ENCODE measurements at regions not wholly inside any gene's neighbourhood (a gene's known extent, or its start where the extent isn't known, plus 50 kb on each side); places are given as distances from the start of the nearest gene placed in this dataset.

DNA sequence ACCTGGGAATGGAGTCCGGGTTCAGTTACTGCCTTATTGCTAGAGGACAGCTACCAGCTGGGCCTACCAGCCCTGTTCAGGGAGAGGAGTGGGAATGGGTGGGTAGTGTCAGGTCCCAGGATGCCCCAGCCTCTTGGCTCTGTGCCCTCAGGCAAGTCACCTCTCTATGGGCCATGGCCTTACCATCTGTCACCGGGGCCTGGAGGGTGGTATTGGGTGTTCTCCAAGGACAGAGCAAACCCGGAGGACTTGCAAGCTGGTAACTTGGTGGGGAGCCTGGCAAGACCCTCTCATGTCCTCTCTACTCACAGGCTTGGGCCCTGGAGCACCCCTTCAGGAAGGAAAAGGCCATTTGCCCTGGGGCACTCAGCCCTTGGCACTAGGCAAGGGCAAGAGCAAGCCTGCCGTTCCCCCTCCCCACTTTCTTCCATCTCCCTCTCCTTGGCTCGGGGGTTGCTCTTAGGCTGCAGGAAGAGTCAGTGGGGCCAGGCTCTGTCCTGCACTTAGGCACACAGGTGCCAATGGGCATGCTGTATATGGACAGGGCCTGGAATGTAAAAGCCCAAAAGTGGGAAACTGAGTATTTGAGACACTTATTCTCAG is 170.0 kb upstream of the ZNF267 start:
- Mint-ChIP-seq H3K4me3 (no peak overlapping the region), H3K27me3 (no peaks in the 10 kb centered on the region), H3K27ac (no peak overlapping the region), H3K4me1 (peaks cover 21% of the 10 kb centered on the region), H3K9me3 (ENCODE audit: insufficient read depth) (no peaks in the 10 kb centered on the region)
- DNase-seq (no peak), ATAC-seq (ENCODE audit: low read depth) (no peak)
- CTCF ChIA-PET: no interaction called here
- no peaks in the 10 kb centered on the region for H3K27me3 ChIP-seq (replicated peaks in 1 of 4; ENCODE audit: control extremely low read depth in 1 of 4, control insufficient read depth in 3 of 4, insufficient read depth in 4 of 4, low read length in 3 of 4)
- peaks cover 44% of the 10 kb centered on the region for H3K79me2 ChIP-seq (ENCODE audit: control insufficient read depth, insufficient read depth, low read length)
- no peak for TF ChIP-seq EZH2 (IDR thresholded peaks at IDR 0.05; ENCODE audit: borderline replicate concordance, insufficient read depth, low read depth, low read length, poor library complexity, severe bottlenecking)
- TF ChIP-seq, protein P1, sequence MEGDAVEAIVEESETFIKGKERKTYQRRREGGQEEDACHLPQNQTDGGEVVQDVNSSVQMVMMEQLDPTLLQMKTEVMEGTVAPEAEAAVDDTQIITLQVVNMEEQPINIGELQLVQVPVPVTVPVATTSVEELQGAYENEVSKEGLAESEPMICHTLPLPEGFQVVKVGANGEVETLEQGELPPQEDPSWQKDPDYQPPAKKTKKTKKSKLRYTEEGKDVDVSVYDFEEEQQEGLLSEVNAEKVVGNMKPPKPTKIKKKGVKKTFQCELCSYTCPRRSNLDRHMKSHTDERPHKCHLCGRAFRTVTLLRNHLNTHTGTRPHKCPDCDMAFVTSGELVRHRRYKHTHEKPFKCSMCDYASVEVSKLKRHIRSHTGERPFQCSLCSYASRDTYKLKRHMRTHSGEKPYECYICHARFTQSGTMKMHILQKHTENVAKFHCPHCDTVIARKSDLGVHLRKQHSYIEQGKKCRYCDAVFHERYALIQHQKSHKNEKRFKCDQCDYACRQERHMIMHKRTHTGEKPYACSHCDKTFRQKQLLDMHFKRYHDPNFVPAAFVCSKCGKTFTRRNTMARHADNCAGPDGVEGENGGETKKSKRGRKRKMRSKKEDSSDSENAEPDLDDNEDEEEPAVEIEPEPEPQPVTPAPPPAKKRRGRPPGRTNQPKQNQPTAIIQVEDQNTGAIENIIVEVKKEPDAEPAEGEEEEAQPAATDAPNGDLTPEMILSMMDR (IDR thresholded peaks at IDR 0.05): no peak
- H3K4me2 ChIP-seq (replicated peaks; ENCODE audit: low read depth, low read length, poor library complexity, severe bottlenecking): no peak overlapping the region
- H4K20me1 ChIP-seq (ENCODE audit: control insufficient read depth, insufficient read depth, low read length, poor library complexity, severe bottlenecking): peaks cover 35% of the 10 kb centered on the region
- no peak overlapping the region for H2AFZ ChIP-seq (ENCODE audit: insufficient read depth, low read depth, low read length, poor library complexity, severe bottlenecking)
- H3K4me3 ChIP-seq (ENCODE audit: control extremely low read depth in 1 of 5, extremely low read depth in 1 of 5, insufficient read depth in 1 of 5, low read depth in 2 of 5, low read length in 4 of 5): no peak overlapping the region
- no peak overlapping the region for H3K9ac ChIP-seq (ENCODE audit: low read length)
- 96% methylated on average over 4 of the region's 5 CpGs for WGBS (ENCODE audit: insufficient coverage)
- intact Hi-C loops (cut with micrococcal nuclease): no loop called here
- H3K27ac ChIP-seq (ENCODE audit: low read length in 2 of 2): no peak overlapping the region
- no peaks in the 10 kb centered on the region for H3K9me3 ChIP-seq (ENCODE audit: control extremely low read depth in 1 of 3, control insufficient read depth in 2 of 3, insufficient read depth in 1 of 3, low read length in 2 of 3)
- peaks cover 10 to 15% of the 10 kb centered on the region in 2 donors for H3K4me1 ChIP-seq (ENCODE audit: control insufficient read depth in 2 of 2, insufficient read depth in 2 of 2, low read length in 2 of 2)
- POLR2A ChIA-PET: interaction anchor here (0.6 kb wide), 1 partner anchor 814 kb away, joined by 6 read pairs; no protein-coding TSS in a partner anchor
- H3K36me3 ChIP-seq (replicated peaks in 1 of 2; ENCODE audit: control extremely low read depth in 1 of 2, control insufficient read depth in 1 of 2, extremely low read depth in 1 of 2, insufficient read depth in 2 of 2, low read length in 1 of 2): peaks cover 0 to 56% of the 10 kb centered on the region in 2 experiments

DNA sequence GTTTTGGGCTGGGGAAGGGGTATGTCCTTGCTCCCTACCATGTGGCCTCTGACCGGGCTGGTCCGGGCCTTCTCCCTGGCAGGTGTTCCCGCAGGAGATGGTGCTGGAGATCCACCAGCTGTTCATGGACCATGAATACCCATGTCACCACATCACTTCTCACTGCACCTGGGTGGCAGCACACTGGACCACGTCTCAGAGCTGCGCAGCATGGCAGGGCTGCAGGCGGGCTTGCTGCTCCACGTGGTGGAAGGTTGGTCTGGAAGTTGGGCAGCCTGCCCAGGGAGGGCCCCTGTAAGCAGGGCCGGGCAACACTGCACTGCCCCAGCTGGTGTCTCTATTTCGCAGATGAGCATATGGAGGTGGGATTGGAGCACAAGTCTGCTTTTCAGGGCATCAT is 169.5 kb upstream of the ZNF267 start:
- H3K4me1 Mint-ChIP-seq: peaks cover 21% of the 10 kb centered on the region
- Histone ChIP-seq H3K4me2 (replicated peaks; ENCODE audit: low read depth, low read length, poor library complexity, severe bottlenecking) (no peak overlapping the region), H3K27ac (ENCODE audit: low read length in 2 of 2) (no peak overlapping the region), H4K20me1 (ENCODE audit: control insufficient read depth, insufficient read depth, low read length, poor library complexity, severe bottlenecking) (peaks cover 35% of the 10 kb centered on the region), H2AFZ (ENCODE audit: insufficient read depth, low read depth, low read length, poor library complexity, severe bottlenecking) (no peak overlapping the region), H3K36me3 (replicated peaks in 1 of 2; ENCODE audit: control extremely low read depth in 1 of 2, control insufficient read depth in 1 of 2, extremely low read depth in 1 of 2, insufficient read depth in 2 of 2, low read length in 1 of 2) (peaks cover 0 to 61% of the 10 kb centered on the region in 2 experiments), H3K4me1 (ENCODE audit: control insufficient read depth in 2 of 2, insufficient read depth in 2 of 2, low read length in 2 of 2) (peaks cover 10 to 15% of the 10 kb centered on the region in 2 donors), H3K79me2 (ENCODE audit: control insufficient read depth, insufficient read depth, low read length) (peaks cover 40% of the 10 kb centered on the region), H3K9me3 (ENCODE audit: control extremely low read depth in 1 of 3, control insufficient read depth in 2 of 3, insufficient read depth in 1 of 3, low read length in 2 of 3) (no peaks in the 10 kb centered on the region), H3K27me3 (replicated peaks in 1 of 4; ENCODE audit: control extremely low read depth in 1 of 4, control insufficient read depth in 3 of 4, insufficient read depth in 4 of 4, low read length in 3 of 4) (no peaks in the 10 kb centered on the region), H3K9ac (ENCODE audit: low read length) (no peak overlapping the region), H3K4me3 (ENCODE audit: control extremely low read depth in 1 of 5, extremely low read depth in 1 of 5, insufficient read depth in 1 of 5, low read depth in 2 of 5, low read length in 4 of 5) (no peak overlapping the region)
- no peaks in the 10 kb centered on the region for H3K27me3 Mint-ChIP-seq
- H3K4me3 Mint-ChIP-seq: no peak overlapping the region
- WGBS (ENCODE audit: insufficient coverage): 98% methylated on average over 8 of the region's 9 CpGs
- H3K27ac Mint-ChIP-seq: no peak overlapping the region
- ATAC-seq (ENCODE audit: low read depth) (no peak), DNase-seq (no peak)
- H3K9me3 Mint-ChIP-seq (ENCODE audit: insufficient read depth): no peaks in the 10 kb centered on the region
- TF ChIP-seq, protein P1 (IDR thresholded peaks at IDR 0.05): no peak
- no peak for TF ChIP-seq EZH2 (IDR thresholded peaks at IDR 0.05; ENCODE audit: borderline replicate concordance, insufficient read depth, low read depth, low read length, poor library complexity, severe bottlenecking)
- CTCF ChIA-PET: no interaction called here
- POLR2A ChIA-PET: interaction anchor here (0.6 kb wide), 1 partner anchor 815 kb away, joined by 6 read pairs; no protein-coding TSS in a partner anchor
- intact Hi-C loops (cut with micrococcal nuclease): no loop called here
